Smooth muscle cell (in vitro differentiated cells): ENCODE measurements at regions not wholly inside any gene's neighbourhood (a gene's known extent, or its start where the extent isn't known, plus 50 kb on each side); places are given as distances from the start of the nearest gene placed in this dataset.
"Not testable (repeated sequence)": the region's sequence is repeated elsewhere in the genome, so short reads cannot be mapped to it uniquely, and the experiment has no call there.

ENCODE experiments used
- DNase-seq: peaks from one replicate; lab custom pipeline; 2025; ENCODE audit not compliant: unreplicated experiment; lab: John Stamatoyannopoulos, UW
- H2AFZ ChIP-seq: fragments of 200-600 bp; sonication (generic); 2 replicates; pipeline ENCODE4 v1.6.0; 2016; ENCODE audit warnings: antibody characterized with exemption, low read depth, mild to moderate bottlenecking
- H3F3A ChIP-seq: fragments of 200-600 bp; sonication (generic); 2 replicates; pipeline ENCODE4 v1.6.0; 2017; ENCODE audit warnings: antibody characterized with exemption, low read depth
- H3K27ac ChIP-seq: fragments of 200-600 bp; sonication (generic); 2 replicates; pipeline ENCODE4 v1.5.1; 2016; ENCODE audit warnings: low read depth, mild to moderate bottlenecking
- H3K27me3 ChIP-seq: fragments of 200-600 bp; sonication (generic); 2 replicates; pipeline ENCODE4 v1.6.1; 2016; ENCODE audit warnings: low read depth, mild to moderate bottlenecking
- H3K36me3 ChIP-seq: fragments of 200-600 bp; sonication (generic); 2 replicates; pipeline ENCODE4 v1.5.1; 2016; ENCODE audit warnings: low read depth
- H3K4me1 ChIP-seq: fragments of 200-600 bp; sonication (generic); 2 replicates; pipeline ENCODE4 v1.5.1; 2016; ENCODE audit warnings: low read depth
- H3K4me2 ChIP-seq: fragments of 200-600 bp; sonication (generic); 2 replicates; pipeline ENCODE4 v1.6.0; 2016; ENCODE audit warnings: mild to moderate bottlenecking
- H3K4me3 ChIP-seq: fragments of 200-600 bp; sonication (generic); 2 replicates; pipeline ENCODE4 v1.5.1; 2016; ENCODE audit warnings: mild to moderate bottlenecking
- H3K79me2 ChIP-seq: fragments of 200-600 bp; sonication (generic); 2 replicates; pipeline ENCODE4 v1.6.0; 2016; ENCODE audit warnings: low read depth, mild to moderate bottlenecking
- H3K9ac ChIP-seq: fragments of 200-600 bp; sonication (generic); 2 replicates; pipeline ENCODE4 v1.6.0; 2016; ENCODE audit warnings: low read depth
- H3K9me3 ChIP-seq: fragments of 200-600 bp; sonication (generic); replicated peaks from 2 replicates; pipeline ENCODE4 v1.5.1; 2016; ENCODE audit warnings: low read depth
- H4K20me1 ChIP-seq: fragments of 200-600 bp; sonication (generic); 2 replicates; pipeline ENCODE4 v1.6.0; 2016; ENCODE audit warnings: low read depth
- whole genome bisulfite sequencing: methylation state at CpG from one replicate; pipeline ENCODE4 v1.1.7; 2016; ENCODE audit warnings: low lambda C conversion rate; 5-methylcytosine and 5-hydroxymethylcytosine counted together
- TF ChIP-seq, protein P1 (sequence below): fragments of 200-600 bp; sonication (generic); IDR thresholded peaks from 2 replicates; pipeline ENCODE4 v1.5.1; 2017; ENCODE audit warnings: borderline replicate concordance, mild to moderate bottlenecking, antibody characterized with exemption; ENCODE audit not compliant: insufficient read depth, poor library complexity, severe bottlenecking

- Histone ChIP-seq H3K4me3 (no peak overlapping the region), H3K27me3 (no peaks in the 10 kb centered on the region), H3K27ac (no peak overlapping the region), H3K9me3 (no peaks in the 10 kb centered on the region), H3K4me2 (no peak overlapping the region), H3K4me1 (peaks cover 6% of the 10 kb centered on the region), H3K9ac (no peak overlapping the region), H2AFZ (no peak overlapping the region), H4K20me1 (peaks cover 78% of the 10 kb centered on the region), H3F3A (no peaks in the 10 kb centered on the region), H3K79me2 (peaks cover 68% of the 10 kb centered on the region), H3K36me3 (no peaks in the 10 kb centered on the region)
- WGBS = 97% methylated on average over 5 of the region's 5 CpGs
- TF ChIP-seq, protein P1, sequence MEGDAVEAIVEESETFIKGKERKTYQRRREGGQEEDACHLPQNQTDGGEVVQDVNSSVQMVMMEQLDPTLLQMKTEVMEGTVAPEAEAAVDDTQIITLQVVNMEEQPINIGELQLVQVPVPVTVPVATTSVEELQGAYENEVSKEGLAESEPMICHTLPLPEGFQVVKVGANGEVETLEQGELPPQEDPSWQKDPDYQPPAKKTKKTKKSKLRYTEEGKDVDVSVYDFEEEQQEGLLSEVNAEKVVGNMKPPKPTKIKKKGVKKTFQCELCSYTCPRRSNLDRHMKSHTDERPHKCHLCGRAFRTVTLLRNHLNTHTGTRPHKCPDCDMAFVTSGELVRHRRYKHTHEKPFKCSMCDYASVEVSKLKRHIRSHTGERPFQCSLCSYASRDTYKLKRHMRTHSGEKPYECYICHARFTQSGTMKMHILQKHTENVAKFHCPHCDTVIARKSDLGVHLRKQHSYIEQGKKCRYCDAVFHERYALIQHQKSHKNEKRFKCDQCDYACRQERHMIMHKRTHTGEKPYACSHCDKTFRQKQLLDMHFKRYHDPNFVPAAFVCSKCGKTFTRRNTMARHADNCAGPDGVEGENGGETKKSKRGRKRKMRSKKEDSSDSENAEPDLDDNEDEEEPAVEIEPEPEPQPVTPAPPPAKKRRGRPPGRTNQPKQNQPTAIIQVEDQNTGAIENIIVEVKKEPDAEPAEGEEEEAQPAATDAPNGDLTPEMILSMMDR = no peak
- DNase-seq = no peak
These were observed 110.9 kb upstream of the GRK3 start for GRCh38 chr22:25453557-25453956.

GRCh38 chr22:25456300-25457043, 108.0 kb upstream of the GRK3 start:
- not testable (repeated sequence) for H3F3A ChIP-seq, H3K9ac ChIP-seq, H3K27me3 ChIP-seq, H3K9me3 ChIP-seq, H3K4me2 ChIP-seq, DNase-seq, H3K27ac ChIP-seq, H2AFZ ChIP-seq, H3K4me3 ChIP-seq, H3K4me1 ChIP-seq
- Histone ChIP-seq H3K36me3 (peaks cover 13% of the 10 kb centered on the region), H4K20me1 (peaks cover 73% of the 10 kb centered on the region), H3K79me2 (peaks cover 39% of the 10 kb centered on the region)
- WGBS = 99% methylated on average over 13 of the region's 13 CpGs

GRCh38 chr22:25458631-25459030, 105.8 kb upstream of the GRK3 start:
- H3K36me3 ChIP-seq = peaks cover 13% of the 10 kb centered on the region
- H2AFZ ChIP-seq, H3K27me3 ChIP-seq, H3K4me2 ChIP-seq, H3K9ac ChIP-seq, H3K4me3 ChIP-seq, H3K9me3 ChIP-seq, H3F3A ChIP-seq, DNase-seq, H3K27ac ChIP-seq, H3K4me1 ChIP-seq: not testable (repeated sequence)
- 100% methylated on average over 1 of the region's 1 CpG for WGBS
- H3K79me2 ChIP-seq = peaks cover 17% of the 10 kb centered on the region
- H4K20me1 ChIP-seq = peaks cover 65% of the 10 kb centered on the region

- not testable (repeated sequence) for H3K9me3 ChIP-seq
These were observed 103.8 kb upstream of the GRK3 start for GRCh38 chr22:25460682-25461081.

GRCh38 chr22:25461301-25461700, 103.2 kb upstream of the GRK3 start:
- peaks cover 13% of the 10 kb centered on the region for H3K36me3 ChIP-seq
- no peak for DNase-seq
- no peaks in the 10 kb centered on the region for H3F3A ChIP-seq
- no peaks in the 10 kb centered on the region for H3K79me2 ChIP-seq
- peaks cover 42% of the 10 kb centered on the region for H4K20me1 ChIP-seq
- H3K4me1 ChIP-seq = no peaks in the 10 kb centered on the region
- H3K4me3 ChIP-seq = no peak overlapping the region
- H3K27ac ChIP-seq = no peak overlapping the region
- 95% methylated on average over 7 of the region's 7 CpGs for WGBS
- H3K27me3 ChIP-seq = no peaks in the 10 kb centered on the region
- no peak overlapping the region for H3K9ac ChIP-seq
- no peak overlapping the region for H2AFZ ChIP-seq
- H3K4me2 ChIP-seq = no peak overlapping the region
- TF ChIP-seq, protein P1 = no peak
- H3K9me3 ChIP-seq = no peaks in the 10 kb centered on the region

More at GRCh38 chr22:25460682-25461081, 103.8 kb upstream of the GRK3 start:
- H3K27me3 ChIP-seq, H3K4me3 ChIP-seq, H3K79me2 ChIP-seq, H3K4me2 ChIP-seq, H3K4me1 ChIP-seq, H2AFZ ChIP-seq, DNase-seq, H3K27ac ChIP-seq, H3F3A ChIP-seq, H3K9ac ChIP-seq: not testable (repeated sequence)
- WGBS = 87% methylated on average over 2 of the region's 2 CpGs
- H3K36me3 ChIP-seq = peaks cover 13% of the 10 kb centered on the region
- H4K20me1 ChIP-seq = peaks cover 45% of the 10 kb centered on the region
